ELF-1 (cell line): ENCODE measurements at regions not wholly inside any gene's neighbourhood (a gene's known extent, or its start where the extent isn't known, plus 50 kb on each side); places are given as distances from the start of the nearest gene placed in this dataset.

Experiments
- DNase-seq: peaks from one replicate; pipeline ENCODE4 v3.0.0-alpha.2; 2016; ENCODE audit warnings: low read depth, low spot score

- no peak for DNase-seq
Measured at GRCh38 chr6:9942131-9942530, 472.7 kb downstream of the TFAP2A start.

DNA sequence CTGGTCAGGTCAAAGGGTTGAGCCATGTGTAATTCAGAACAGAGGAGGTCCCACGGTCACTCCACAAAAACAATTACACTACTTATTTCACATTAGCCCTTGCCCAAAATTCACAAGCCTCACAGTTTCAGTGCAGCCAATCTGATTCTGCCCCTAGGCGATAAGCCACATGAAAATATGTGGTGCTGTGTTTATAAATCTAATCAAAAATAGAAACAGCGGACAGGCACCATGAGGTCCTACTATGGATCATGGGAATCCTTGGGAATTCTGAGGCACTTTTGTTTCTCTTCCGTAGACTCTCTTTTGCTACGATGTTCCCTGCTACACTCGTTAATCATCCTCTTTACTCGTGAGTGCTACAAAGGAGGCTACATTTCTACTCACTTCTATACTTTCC, 476.1 kb downstream of the TFAP2A start:
- no peak for DNase-seq

- DNase-seq = no peak
Measured at GRCh38 chr6:9937031-9937763, 477.7 kb downstream of the TFAP2A start.

GRCh38 chr6:9936551-9936950, 478.3 kb downstream of the TFAP2A start:
- DNase-seq = no peak

DNA sequence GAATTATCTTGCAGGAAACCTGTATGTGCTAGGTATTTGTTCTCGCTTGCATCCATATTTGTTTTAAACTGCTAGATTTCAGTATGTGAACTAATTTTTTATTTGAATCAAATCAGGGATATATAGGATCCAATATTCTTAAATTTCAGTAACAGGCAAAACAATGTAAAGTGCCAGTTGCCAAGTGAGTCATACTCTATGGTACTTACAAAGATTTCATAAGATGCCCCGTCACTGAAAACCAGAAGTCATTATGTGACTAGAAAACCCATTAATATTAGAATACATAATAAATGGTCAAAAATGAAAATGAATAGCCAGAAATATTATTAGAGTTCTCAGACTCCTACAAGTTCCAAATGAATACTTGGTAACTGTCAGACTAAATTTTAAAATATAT, 481.2 kb downstream of the TFAP2A start:
- DNase-seq = no peak

GRCh38 chr6:9927275-9927674, 487.6 kb downstream of the TFAP2A start:
- DNase-seq = no peak

DNA sequence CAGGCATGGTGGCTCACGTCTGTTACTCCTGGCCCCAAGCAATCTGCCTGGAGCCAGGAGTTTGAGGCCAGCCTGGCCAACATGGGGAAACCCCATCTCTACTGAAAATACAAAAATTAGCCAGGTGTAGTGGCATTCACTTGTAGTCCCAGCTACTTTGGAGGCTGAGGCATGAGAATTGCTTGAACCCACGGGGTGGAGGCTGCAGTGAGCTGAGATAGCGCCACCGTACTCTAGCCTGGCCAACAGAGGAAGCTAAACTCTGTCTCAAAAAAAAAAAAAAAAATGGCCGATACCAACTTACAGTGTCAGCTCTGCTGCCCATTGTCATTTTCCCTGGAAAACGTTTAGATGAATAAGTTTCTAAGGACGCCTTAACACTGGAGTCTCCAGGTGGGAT, 489.9 kb downstream of the TFAP2A start:
- DNase-seq = no peak

- no peak for DNase-seq
Measured at GRCh38 chr6:9921366-9921765, 493.5 kb downstream of the TFAP2A start.

DNA sequence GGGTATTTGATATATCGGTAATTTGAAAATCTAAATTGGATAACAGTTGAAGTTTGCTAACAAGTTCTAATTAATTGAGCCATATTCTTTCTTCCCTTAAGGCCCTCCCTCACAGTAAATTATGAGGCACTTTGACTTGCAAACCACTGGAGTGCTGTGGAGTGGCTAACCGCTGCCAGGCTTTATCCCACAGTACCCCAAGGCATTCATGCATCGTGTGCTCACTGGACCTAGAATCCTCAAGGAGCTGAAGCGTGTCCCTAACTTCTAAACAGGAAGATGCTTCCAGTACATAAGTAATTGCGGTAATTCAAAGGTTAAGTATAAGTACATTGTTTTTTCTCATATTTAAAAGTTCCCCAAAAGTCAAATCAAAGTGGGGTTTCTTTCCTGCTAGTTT, 499.9 kb downstream of the TFAP2A start:
- DNase-seq = no peak

- no peak for DNase-seq
Measured at GRCh38 chr6:9901376-9901775, 513.5 kb downstream of the TFAP2A start.

DNA sequence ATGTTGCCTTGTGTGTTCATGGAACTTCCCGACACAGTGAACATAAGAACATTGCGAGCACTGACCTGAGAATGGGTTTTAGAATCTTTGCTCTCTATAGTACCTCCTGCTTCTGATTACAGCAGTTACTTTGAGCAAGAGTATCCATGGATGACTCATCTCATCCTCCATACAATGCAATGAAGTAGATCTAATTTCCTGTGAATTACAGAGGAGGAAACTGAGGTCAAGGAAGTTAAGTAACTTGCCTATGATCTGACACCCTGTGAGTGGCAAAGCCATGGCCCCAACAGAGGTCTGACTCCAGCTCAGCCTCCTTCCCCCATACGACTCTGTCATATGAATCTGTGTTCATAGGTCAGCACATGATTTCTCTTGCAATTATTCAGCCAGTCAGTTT, 518.1 kb downstream of the TFAP2A start:
- no peak for DNase-seq

GRCh38 chr6:9890893-9891292, 524.0 kb downstream of the TFAP2A start:
- DNase-seq = no peak

- DNase-seq = no peak
Measured at GRCh38 chr6:9890469-9890868, 524.4 kb downstream of the TFAP2A start.

DNA sequence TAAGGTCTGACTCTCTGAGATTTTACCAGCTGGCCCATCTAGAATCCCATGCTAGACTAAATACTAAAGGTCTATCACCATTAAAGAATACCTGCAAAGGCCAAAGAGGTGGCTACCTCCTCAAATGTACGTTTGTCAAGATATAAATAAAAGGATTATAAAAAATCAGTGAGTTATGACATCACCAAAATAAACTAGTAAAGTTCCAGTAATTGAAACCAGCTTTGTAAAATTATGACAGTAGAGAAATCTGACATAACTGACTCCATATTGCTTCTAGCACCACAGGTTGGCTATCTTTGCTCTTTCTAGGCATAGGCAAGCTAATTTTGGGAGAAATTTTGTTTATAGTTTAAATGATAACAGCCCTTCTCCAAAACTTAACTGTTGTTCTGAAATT, 536.3 kb downstream of the TFAP2A start:
- DNase-seq = no peak

DNA sequence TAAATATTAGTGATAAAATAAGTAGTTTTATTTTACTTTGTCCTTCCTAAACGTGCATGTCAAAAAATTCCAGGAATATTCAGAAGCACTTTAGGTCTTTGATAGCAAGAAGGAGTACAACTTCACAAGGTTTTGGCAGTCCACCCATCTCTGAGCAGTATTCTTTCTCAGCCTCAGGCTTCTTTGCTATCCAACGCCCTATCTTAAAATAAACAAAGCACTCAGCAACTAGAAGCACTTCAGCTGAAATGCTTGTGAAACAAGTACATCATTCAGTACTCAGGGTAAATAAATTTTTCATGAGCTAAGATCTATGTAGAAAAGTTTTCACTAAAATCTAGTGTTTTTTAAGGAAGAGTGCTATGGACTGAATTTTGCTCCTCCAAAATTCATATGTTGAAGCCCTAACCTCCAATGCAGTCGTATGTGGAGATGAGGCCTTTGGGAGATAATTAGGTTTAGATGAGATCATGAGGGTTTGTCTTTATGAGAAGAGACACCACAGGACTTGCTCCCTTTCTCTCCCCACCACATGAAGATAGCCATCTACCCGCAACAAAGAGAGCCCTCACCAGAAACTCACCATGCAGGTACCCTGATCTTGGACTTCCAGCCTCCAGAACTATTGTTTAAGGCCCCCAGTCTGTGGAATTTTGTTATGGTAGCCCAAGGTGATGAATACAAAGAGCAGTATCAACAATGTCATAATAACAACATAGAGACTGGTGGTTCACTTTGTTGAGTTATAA, 539.1 kb downstream of the TFAP2A start:
- DNase-seq = peak; percentile 24

GRCh38 chr6:9862603-9863167, 552.2 kb downstream of the TFAP2A start:
- DNase-seq = no peak

- DNase-seq = peak; percentile 88
Measured at GRCh38 chr6:9851541-9852380, 563.1 kb downstream of the TFAP2A start.

- no peak for DNase-seq
Measured at GRCh38 chr6:9851006-9851405, 563.9 kb downstream of the TFAP2A start.

DNA sequence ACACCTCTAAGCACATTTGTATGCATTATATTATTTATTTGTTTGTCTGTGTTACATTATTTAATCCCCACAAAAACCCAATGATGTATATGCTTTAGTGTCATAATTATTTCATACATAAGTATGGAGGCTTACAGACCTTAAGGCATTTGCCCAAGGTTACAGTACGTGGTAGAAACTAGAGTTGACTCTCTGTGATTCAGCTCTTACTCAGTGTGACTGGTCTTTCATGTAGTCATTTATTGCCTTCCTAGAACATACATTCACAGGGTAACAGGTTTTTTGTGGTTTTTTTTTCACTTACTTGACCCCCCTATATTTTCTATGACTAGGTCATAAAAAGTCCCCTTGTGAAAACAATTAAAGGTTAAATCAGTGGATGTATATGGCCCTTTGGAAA, 566.8 kb downstream of the TFAP2A start:
- DNase-seq = no peak

GRCh38 chr6:9841886-9842725, 572.8 kb downstream of the TFAP2A start:
- no peak for DNase-seq

DNA sequence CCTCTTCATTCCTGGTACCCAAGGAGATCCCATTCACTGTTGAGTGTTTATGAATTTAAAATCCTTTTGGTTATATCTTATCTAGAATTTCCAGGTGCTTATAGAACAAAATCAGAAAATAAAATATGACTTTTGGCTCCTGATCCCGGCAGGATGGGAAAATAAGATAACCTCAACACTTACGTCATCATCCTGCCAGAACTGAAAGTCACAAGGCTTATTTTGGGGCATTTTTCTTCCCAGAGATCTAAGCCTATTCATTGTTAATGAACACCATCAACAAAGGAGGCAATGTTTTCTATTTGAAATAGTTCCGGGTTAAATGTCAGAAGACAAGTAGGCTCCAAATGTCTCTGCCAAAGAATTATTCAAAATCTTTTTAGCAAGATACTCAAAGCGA, 580.6 kb downstream of the TFAP2A start:
- DNase-seq = no peak
